Upper lobe of left lung (tissue), 6 donors: ENCODE measurements at regions not wholly inside any gene's neighbourhood (a gene's known extent, or its start where the extent isn't known, plus 50 kb on each side); places are given as distances from the start of the nearest gene placed in this dataset.
"Not testable (repeated sequence)": the region's sequence is repeated elsewhere in the genome, so short reads cannot be mapped to it uniquely, and the experiment has no call there.

Experiments
- ATAC-seq, 2 donors: fragments of 200-7000 bp; cut with Tn5 transposase; one replicate each; pipeline ENCODE4 v1.9.1; 2022; ENCODE audit warnings: mild to moderate bottlenecking in 2 of 2, moderate library complexity in 2 of 2; ENCODE audit not compliant: low FRiP score in 2 of 2
- DNase-seq, 2 donors: peaks; one replicate each; pipeline ENCODE4 v3.0.0-alpha.2; 2019 to 2020
- H3K27ac ChIP-seq, 4 donors: fragments of 200-600 bp; sonication (generic); one replicate each; pipeline ENCODE4 v1.5.1; 2016 to 2019
- H3K27me3 ChIP-seq, 4 donors: fragments of 200-600 bp; sonication (generic); one replicate each; pipeline ENCODE4 v1.5.1; 2017 to 2019
- H3K36me3 ChIP-seq, 4 donors: fragments of 200-600 bp; sonication (generic); one replicate each; pipeline ENCODE4 v1.5.1; 2016 to 2019
- H3K4me1 ChIP-seq, 4 donors: fragments of 200-600 bp; sonication (generic); one replicate each; pipeline ENCODE4 v1.5.1; 2018 to 2019
- H3K4me3 ChIP-seq, 4 donors: fragments of 200-600 bp; sonication (generic); one replicate each; pipeline ENCODE4 v1.5.1; 2017 to 2019; ENCODE audit warnings: mild to moderate bottlenecking in 2 of 4, moderate library complexity in 1 of 4
- H3K9me3 ChIP-seq, 4 donors: fragments of 200-600 bp; sonication (generic); one replicate each; pipeline ENCODE4 v1.5.1; 2018 to 2019
- CTCF ChIP-seq, 6 experiments: fragments of 450-650 bp in 4 of 6; fragments of 200-600 bp in 2 of 6; sonication (generic) in 2 of 6; IDR thresholded peaks; one replicate each; pipeline ENCODE4 v1.5.1; 2016 to 2019; ENCODE audit warnings: antibody characterized with exemption in 6 of 6
- EP300 ChIP-seq, 4 donors: sonication (generic); formaldehyde crosslinking; IDR thresholded peaks; one replicate each; pipeline ENCODE4 v1.5.1; 2017; ENCODE audit warnings: antibody characterized with exemption in 4 of 4, control low read depth in 2 of 4
- POLR2A ChIP-seq, 4 donors: fragments of 450-650 bp; IDR thresholded peaks; one replicate each; pipeline ENCODE4 v1.5.1; 2016 to 2017; ENCODE audit warnings: antibody characterized with exemption in 4 of 4, mild to moderate bottlenecking in 2 of 4
- POLR2AphosphoS5 ChIP-seq, 2 donors: sonication (generic); formaldehyde crosslinking; IDR thresholded peaks; one replicate each; pipeline ENCODE4 v1.5.1; 2017; ENCODE audit warnings: antibody characterized with exemption in 2 of 2
- WGBS, 2 donors: methylation state at CpG; one replicate each; pipeline ENCODE4 v1.1.5; 2017 to 2018; 5-methylcytosine and 5-hydroxymethylcytosine counted together
- donor health status: DM: no; HTN: no; CAD: no; lungs with moderate emphysema.
- donor health status: DM: no; HTN: yes; CAD: no; lungs with severe emphysema.

- no peaks in the 10 kb centered on the region for H3K9me3 ChIP-seq
- no peak for DNase-seq
- 79 to 90% methylated on average over 7 of the region's 7 CpGs for WGBS, 2 donors
- no peaks in the 10 kb centered on the region for H3K4me1 ChIP-seq
- H3K4me3 ChIP-seq, result no peak overlapping the region
- no peaks in the 10 kb centered on the region for H3K36me3 ChIP-seq
- H3K27ac ChIP-seq, result no peak overlapping the region
- no peak for TF ChIP-seq CTCF (IDR thresholded peaks at IDR 0.05)
- no peak for TF ChIP-seq POLR2AphosphoS5 (IDR thresholded peaks at IDR 0.05)
- TF ChIP-seq EP300 (IDR thresholded peaks at IDR 0.05), result no peak
- TF ChIP-seq POLR2A (IDR thresholded peaks at IDR 0.05), result no peak
- no peak for ATAC-seq
- no peaks in the 10 kb centered on the region for H3K27me3 ChIP-seq
These were observed 297.4 kb upstream of the SGCG start for GRCh38 chr13:22883262-22883840.

- Histone ChIP-seq H3K4me1 (no peaks in the 10 kb centered on the region), H3K36me3 (no peaks in the 10 kb centered on the region), H3K27me3 (no peaks in the 10 kb centered on the region), H3K9me3 (no peaks in the 10 kb centered on the region), H3K4me3 (no peak overlapping the region), H3K27ac (no peak overlapping the region)
- DNase-seq (peak in 1 of 2 donors; percentile 36), ATAC-seq (no peak)
- TF ChIP-seq CTCF (IDR thresholded peaks at IDR 0.05), result no peak
- no peak for TF ChIP-seq POLR2A (IDR thresholded peaks at IDR 0.05)
- TF ChIP-seq EP300 (IDR thresholded peaks at IDR 0.05), result no peak
- TF ChIP-seq POLR2AphosphoS5 (IDR thresholded peaks at IDR 0.05), result no peak
- 89 to 92% methylated on average over 7 to 17 of the region's 17 CpGs for WGBS, 2 donors
These were observed 296.8 kb upstream of the SGCG start for GRCh38 chr13:22883956-22884355.

GRCh38 chr13:22886061-22886460 lies 294.7 kb upstream of the SGCG start:
- 95 to 97% methylated on average over 4 to 8 of the region's 8 CpGs for WGBS, 2 donors
- not testable (repeated sequence) for DNase-seq, H3K9me3 ChIP-seq, ATAC-seq, H3K27ac ChIP-seq, H3K36me3 ChIP-seq, H3K4me1 ChIP-seq, H3K27me3 ChIP-seq, H3K4me3 ChIP-seq

GRCh38 chr13:22889376-22889775 lies 291.4 kb upstream of the SGCG start:
- H3K9me3 ChIP-seq, DNase-seq, H3K27me3 ChIP-seq, H3K27ac ChIP-seq, ATAC-seq, H3K4me3 ChIP-seq, H3K4me1 ChIP-seq, H3K36me3 ChIP-seq: not testable (repeated sequence)
- 82 to 87% methylated on average over 5 of the region's 5 CpGs for WGBS, 2 donors

GRCh38 chr13:22893204-22893603 lies 287.6 kb upstream of the SGCG start:
- no peaks in the 10 kb centered on the region for H3K27me3 ChIP-seq
- peaks cover 0 to 5% (median 0%) of the 10 kb centered on the region in 4 donors for H3K4me1 ChIP-seq
- H3K27ac ChIP-seq, result no peak overlapping the region
- TF ChIP-seq POLR2AphosphoS5 (IDR thresholded peaks at IDR 0.05) (no peak), EP300 (IDR thresholded peaks at IDR 0.05) (no peak), POLR2A (IDR thresholded peaks at IDR 0.05) (no peak), CTCF (IDR thresholded peaks at IDR 0.05) (no peak)
- H3K9me3 ChIP-seq, result no peaks in the 10 kb centered on the region
- 41 to 53% methylated on average over 4 of the region's 4 CpGs for WGBS, 2 donors
- ATAC-seq (peak in 1 of 2 donors; percentile 51), DNase-seq (peak in 1 of 2 donors; percentile 43)
- H3K4me3 ChIP-seq, result peak overlapping the region in 1 of 4 donors; percentile 13
- no peaks in the 10 kb centered on the region for H3K36me3 ChIP-seq

DNA sequence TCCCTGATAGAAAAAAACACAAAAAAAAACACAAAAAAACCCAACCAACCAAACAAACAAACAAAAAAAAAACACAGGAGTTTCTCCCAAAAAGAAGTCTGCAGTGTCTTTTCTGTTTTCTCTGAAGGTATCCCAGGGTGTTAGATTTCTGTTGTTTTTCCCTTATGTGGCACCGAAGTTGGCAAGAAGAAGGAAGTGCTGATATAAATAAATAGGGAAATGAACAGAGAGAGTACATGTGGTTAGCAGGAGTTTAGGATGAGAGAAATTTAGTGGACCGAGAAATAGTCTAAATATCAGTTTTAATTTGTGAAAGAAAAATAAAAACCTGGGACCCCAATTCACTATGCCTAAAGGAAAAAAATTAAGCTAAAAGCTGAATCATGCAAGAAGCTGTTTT lies 287.0 kb upstream of the SGCG start:
- H3K36me3 ChIP-seq, result no peaks in the 10 kb centered on the region
- H3K4me3 ChIP-seq, result no peak overlapping the region
- no peak for DNase-seq
- H3K27me3 ChIP-seq, result no peaks in the 10 kb centered on the region
- H3K27ac ChIP-seq, result no peak overlapping the region
- WGBS, 2 donors, result 26 to 38% methylated on average over 2 of the region's 2 CpGs
- H3K9me3 ChIP-seq, result no peaks in the 10 kb centered on the region
- H3K4me1 ChIP-seq, result peaks cover 0 to 5% (median 0%) of the 10 kb centered on the region in 4 donors
- ATAC-seq, result no peak
- TF ChIP-seq POLR2A (IDR thresholded peaks at IDR 0.05) (no peak), POLR2AphosphoS5 (IDR thresholded peaks at IDR 0.05) (no peak)
